Brain microvascular endothelial cell (primary cell): ENCODE measurements at regions not wholly inside any gene's neighbourhood (a gene's known extent, or its start where the extent isn't known, plus 50 kb on each side); places are given as distances from the start of the nearest gene placed in this dataset.

Experiments used
- DNase-seq: peaks from one replicate; pipeline ENCODE4 v3.0.0-alpha.2; 2020
- H3K27ac ChIP-seq: fragments of 250-450 bp; sonication (Bioruptor Pico); 2 replicates; pipeline ENCODE4 v1.5.1; 2020; ENCODE audit warnings: mild to moderate bottlenecking, moderate library complexity
- H3K27me3 ChIP-seq: fragments of 250-450 bp; sonication (Bioruptor Pico); replicated peaks from 2 replicates; pipeline ENCODE4 v1.5.1; 2020; ENCODE audit warnings: mild to moderate bottlenecking
- H3K36me3 ChIP-seq: fragments of 250-450 bp; sonication (Bioruptor Pico); replicated peaks from 2 replicates; pipeline ENCODE4 v1.5.1; 2020; ENCODE audit warnings: mild to moderate bottlenecking
- H3K4me3 ChIP-seq: 2 replicates; pipeline ENCODE4 v1.5.1; 2011; ENCODE audit warnings: low read depth, mild to moderate bottlenecking, control low read depth, low read length, moderate library complexity
- CTCF ChIP-seq: IDR thresholded peaks from 2 replicates; pipeline ENCODE4 v1.5.1; 2011; ENCODE audit warnings: low read depth, mild to moderate bottlenecking, moderate library complexity, low read length, control low read depth, inconsistent platforms; ENCODE audit errors: missing control alignments
- in situ Hi-C: cut with HindIII; loops from 2 replicates; pipeline ENCODE4 v1.10.0; 2017; ENCODE audit warnings: low sequenced_read_pairs, low pct_ligation_motif_present

GRCh38 chr7:42753811-42754363 lies 158.0 kb downstream of the C7orf25 start:
- in situ Hi-C loops = no loop called here
- Histone ChIP-seq H3K27ac (no peak overlapping the region), H3K4me3 (no peak overlapping the region), H3K27me3 (no peaks in the 10 kb centered on the region), H3K36me3 (no peaks in the 10 kb centered on the region)
- no peak for DNase-seq
- no peak for TF ChIP-seq CTCF

- TF ChIP-seq CTCF = no peak
- Histone ChIP-seq H3K27ac (no peak overlapping the region), H3K36me3 (no peaks in the 10 kb centered on the region), H3K27me3 (no peaks in the 10 kb centered on the region), H3K4me3 (no peak overlapping the region)
- no peak for DNase-seq
- in situ Hi-C loops = no loop called here
Measured at GRCh38 chr7:42753367-42753766, 158.5 kb downstream of the C7orf25 start.

- no peak for TF ChIP-seq CTCF
- in situ Hi-C loops = no loop called here
Measured at GRCh38 chr7:42750172-42750571, 161.7 kb downstream of the C7orf25 start.

GRCh38 chr7:42747044-42747443 lies 164.8 kb downstream of the C7orf25 start:
- in situ Hi-C loops = no loop called here
- Histone ChIP-seq H3K27ac (no peak overlapping the region), H3K4me3 (no peak overlapping the region), H3K27me3 (no peaks in the 10 kb centered on the region), H3K36me3 (no peaks in the 10 kb centered on the region)
- no peak for DNase-seq
- TF ChIP-seq CTCF = no peak

More at GRCh38 chr7:42750172-42750571, 161.7 kb downstream of the C7orf25 start:
- Histone ChIP-seq H3K27ac (no peak overlapping the region), H3K27me3 (no peaks in the 10 kb centered on the region), H3K36me3 (no peaks in the 10 kb centered on the region), H3K4me3 (no peak overlapping the region)
- no peak for DNase-seq

GRCh38 chr7:42746214-42746613 lies 165.7 kb downstream of the C7orf25 start:
- in situ Hi-C loops = no loop called here
- no peaks in the 10 kb centered on the region for H3K27me3 ChIP-seq
- no peak for TF ChIP-seq CTCF
- H3K36me3 ChIP-seq = no peaks in the 10 kb centered on the region
- H3K4me3 ChIP-seq = no peak overlapping the region
- peak; percentile 22 for DNase-seq
- H3K27ac ChIP-seq = no peak overlapping the region
